HG03095 (cell line): ENCODE measurements at regions not wholly inside any gene's neighbourhood (a gene's known extent, or its start where the extent isn't known, plus 50 kb on each side); places are given as distances from the start of the nearest gene placed in this dataset.
"Not testable (repeated sequence)": the region's sequence is repeated elsewhere in the genome, so short reads cannot be mapped to it uniquely, and the experiment has no call there.

Source experiments
- ATAC-seq: cut with Tn5 transposase; IDR thresholded peaks from one replicate; pipeline ENCODE4 v1.9.1; 2021; ENCODE audit warnings: moderate library complexity; ENCODE audit not compliant: unreplicated experiment

GRCh38 chr3:67145738-67146137 is 147.6 kb downstream of the KBTBD8 start:
- no peak for ATAC-seq

GRCh38 chr3:67154429-67154828 is 156.3 kb downstream of the KBTBD8 start:
- ATAC-seq = no peak

DNA sequence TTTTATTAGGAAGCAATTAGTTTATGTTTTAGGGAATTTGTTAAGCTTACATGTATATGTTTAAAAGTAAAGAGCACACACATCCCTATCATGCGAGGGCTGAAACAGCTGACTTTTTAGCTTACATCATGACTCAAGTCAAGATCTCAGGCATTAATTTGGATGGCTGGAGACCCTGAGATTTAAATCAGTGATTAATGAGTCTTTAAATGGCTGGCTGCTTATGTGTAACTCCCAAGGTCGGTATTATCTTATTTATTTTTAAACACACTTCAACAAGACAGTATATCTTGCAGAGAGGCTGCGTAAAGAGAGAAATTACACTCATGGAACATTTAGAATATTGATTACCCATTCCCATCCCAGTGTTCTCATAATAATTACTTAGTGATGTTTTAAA is 169.4 kb downstream of the KBTBD8 start:
- ATAC-seq = no peak

DNA sequence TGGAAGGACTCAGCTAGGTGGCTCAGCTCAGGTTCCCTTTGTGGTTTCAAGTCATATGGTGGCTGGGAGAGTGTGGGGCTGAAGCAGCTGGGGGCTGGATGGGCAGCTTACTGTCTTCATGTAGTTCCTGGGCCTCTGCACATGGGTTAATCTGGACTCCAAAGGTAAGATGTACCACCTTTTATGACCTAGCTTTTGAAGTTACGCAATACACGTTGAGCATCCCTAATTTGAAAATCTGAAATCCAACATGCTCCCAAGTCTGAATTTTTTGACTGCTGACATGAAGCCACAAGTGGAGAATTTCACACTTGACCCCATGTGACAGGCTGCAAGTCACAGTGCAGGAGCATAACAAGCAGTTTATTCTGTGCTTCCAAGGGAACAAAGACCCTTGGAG is 173.7 kb downstream of the KBTBD8 start:
- no peak for ATAC-seq

DNA sequence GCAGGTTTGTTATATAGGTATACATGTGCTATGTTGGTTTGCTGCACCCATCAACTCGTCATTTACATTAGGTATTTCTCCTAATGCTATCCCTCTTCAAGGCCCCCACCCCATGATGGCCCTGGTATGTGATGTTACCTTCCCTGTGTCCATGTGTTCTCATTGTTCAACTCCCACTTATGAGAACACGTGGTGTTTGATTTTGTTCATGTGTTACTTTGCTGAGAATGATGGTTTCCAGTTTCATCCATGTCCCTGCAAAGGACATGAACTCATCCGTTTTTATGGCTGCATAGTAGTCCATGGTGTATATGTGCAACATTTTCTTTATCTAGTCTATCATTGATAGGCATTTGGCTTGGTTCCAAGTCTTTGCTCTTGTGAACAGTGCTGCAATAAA is 175.0 kb downstream of the KBTBD8 start:
- ATAC-seq = not testable (repeated sequence)

- ATAC-seq = no peak
These were observed 178.3 kb downstream of the KBTBD8 start for GRCh38 chr3:67176396-67176795.

GRCh38 chr3:67192466-67192865 is 194.4 kb downstream of the KBTBD8 start:
- ATAC-seq = no peak

DNA sequence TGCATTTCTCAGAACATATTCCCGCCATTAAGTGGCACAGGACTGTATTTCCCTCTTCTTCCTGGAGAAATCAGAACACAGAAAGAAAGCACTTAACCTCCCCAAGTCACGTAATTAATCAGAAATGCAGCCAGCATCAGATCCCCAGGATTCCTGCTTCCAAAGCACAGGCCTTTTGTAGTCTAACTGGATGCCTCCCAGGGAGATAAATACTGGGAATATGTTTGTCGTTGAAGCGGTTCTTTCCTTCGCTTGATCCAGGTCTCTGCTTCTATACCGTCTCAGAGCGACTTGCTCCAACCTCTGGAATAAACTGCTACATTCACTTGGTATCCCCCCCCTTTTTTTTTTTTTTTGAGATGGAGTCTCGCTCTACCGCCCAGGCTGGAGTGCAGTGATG is 198.6 kb downstream of the KBTBD8 start:
- ATAC-seq = no peak

- ATAC-seq = no peak
These were observed 200.3 kb downstream of the KBTBD8 start for GRCh38 chr3:67198374-67198773.

DNA sequence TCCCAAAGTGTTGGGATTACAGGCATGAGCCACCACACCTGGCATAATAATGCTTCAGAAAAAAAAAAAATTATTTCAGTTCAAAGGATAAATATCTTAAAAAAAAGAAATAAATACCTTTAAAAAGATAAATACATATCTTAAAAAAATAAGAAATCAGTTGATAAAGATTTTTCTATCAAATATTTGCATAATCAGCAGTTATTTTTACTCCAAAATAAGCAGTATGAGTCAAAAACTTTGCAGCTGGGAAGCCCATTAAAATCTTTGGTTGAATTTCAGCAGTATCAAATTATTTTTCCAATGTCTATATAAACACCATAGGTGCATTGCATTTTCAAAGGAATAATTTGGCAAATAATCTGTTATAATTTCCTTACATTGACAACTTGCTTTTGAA is 202.5 kb downstream of the KBTBD8 start:
- no peak for ATAC-seq

DNA sequence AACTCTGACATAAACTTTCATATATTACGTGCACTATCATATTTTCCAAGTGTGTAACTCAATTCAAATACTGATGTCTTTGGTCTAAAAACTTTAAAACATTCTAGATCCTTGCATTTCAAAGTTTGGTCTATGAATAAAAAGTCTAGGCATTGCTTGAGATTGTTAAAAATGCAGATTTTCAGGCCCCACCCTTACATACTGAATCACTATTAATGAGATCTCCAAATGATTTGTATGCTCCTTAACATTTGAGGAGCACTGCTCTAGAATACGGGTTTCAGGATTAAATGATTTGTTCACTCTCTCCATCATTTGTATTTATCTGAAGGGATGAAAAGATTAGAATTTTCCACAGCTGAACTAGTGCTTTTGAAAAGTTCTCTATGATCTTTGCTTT is 202.9 kb downstream of the KBTBD8 start:
- ATAC-seq = no peak

DNA sequence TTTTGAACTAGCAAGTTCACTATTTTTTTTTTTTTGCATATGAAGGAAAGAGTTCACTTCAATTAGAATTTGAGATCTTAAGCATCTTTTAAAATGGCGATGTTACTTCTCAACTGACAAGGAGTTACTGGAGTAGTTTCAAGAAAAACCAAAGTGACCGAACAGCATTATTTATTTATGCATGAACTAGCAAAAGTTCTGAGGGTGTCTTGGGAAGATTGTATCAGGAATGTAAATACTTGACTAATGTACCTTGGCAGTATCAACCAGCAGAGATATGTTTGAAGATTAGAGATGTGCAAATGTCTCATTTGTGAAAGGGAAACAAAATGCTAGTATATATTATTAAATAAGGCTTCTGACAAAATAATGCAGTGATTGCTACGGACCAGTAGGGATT is 203.9 kb downstream of the KBTBD8 start:
- ATAC-seq = no peak

GRCh38 chr3:67204951-67205350 is 206.8 kb downstream of the KBTBD8 start:
- ATAC-seq = no peak

DNA sequence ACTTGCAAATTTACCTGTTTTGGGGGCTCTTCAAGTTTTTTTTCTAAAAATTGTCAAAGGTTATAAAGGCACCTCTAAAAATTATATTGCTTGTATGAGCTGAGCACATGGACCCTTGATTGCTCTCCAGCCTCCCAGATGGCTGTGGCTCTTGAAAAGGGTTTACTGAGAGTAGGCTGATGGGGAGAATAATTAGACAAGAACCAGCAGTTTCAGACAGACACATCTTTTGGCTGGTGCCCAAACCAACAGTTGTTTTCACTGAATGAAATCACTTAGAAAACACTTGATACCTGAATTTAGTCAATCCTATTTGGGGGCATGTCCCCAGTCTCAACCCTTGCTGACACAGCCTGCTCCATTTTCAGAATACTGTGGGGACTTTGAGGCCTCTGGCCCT is 217.6 kb downstream of the KBTBD8 start:
- ATAC-seq = no peak

GRCh38 chr3:67227030-67227429 is 228.9 kb downstream of the KBTBD8 start:
- ATAC-seq = no peak

- ATAC-seq = no peak
These were observed 230.0 kb downstream of the KBTBD8 start for GRCh38 chr3:67228136-67228535.

- ATAC-seq = no peak
These were observed 234.5 kb downstream of the KBTBD8 start for GRCh38 chr3:67232642-67233041.

DNA sequence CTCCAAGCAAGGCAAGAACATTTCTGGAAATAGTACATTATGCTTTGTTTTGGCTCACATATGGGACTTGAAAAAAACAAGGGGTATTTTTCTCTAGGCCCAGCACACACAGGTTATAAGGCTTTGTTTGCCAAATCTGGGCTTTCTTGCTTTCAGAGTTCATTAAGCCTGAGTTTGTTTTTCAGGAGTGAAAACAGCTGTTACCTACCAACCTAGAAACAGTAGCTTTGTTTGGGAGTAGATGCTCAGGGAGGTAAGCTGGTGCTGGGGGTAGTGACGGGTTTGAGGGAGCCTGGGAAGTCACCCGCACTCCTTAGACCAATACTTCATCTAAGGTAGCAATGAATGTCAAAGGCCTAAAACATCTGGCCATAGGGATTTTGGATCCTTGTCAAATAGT is 241.2 kb downstream of the KBTBD8 start:
- ATAC-seq = no peak

- no peak for ATAC-seq
These were observed 243.0 kb downstream of the KBTBD8 start for GRCh38 chr3:67241084-67241483.

- no peak for ATAC-seq
These were observed 246.0 kb downstream of the KBTBD8 start for GRCh38 chr3:67244130-67244529.

DNA sequence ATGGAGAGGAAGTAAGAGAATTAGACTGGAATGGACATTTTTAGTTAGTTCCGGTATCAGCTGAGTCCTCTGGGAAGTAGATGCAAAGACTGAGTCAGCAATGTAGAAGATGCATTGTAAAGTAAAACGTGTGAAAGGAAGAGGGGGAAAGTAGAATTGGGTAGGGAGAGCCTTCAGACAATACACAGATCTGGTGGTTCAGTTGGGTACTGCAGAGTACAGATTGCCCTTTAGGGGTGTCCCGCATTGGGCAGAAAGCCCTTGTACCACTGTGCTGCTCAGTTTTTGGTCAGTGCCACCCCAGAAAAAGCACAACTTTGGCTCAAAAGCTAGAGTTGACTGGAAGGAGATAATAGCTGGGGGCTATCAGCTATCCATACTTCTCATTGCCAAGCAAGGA is 247.4 kb downstream of the KBTBD8 start:
- no peak for ATAC-seq

DNA sequence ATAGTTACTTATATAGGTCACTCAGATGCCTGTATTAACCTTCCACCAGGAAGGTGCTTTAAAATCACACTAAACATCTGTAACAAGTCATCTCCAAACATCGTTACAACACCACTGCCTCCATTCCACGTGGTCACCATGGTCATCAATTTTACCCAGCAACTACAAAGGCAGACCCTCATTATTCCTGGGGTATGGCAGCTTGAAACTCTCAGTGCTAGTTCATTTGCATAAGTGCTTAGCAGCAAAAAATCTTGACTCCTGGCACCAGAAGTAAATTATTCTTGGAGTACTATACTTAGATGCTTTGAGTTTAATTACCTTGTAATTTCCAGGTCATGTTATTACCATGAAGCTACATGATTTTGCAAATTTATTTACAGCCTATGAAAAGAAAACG is 250.6 kb downstream of the KBTBD8 start:
- no peak for ATAC-seq

- ATAC-seq = not testable (repeated sequence)
These were observed 254.8 kb downstream of the KBTBD8 start for GRCh38 chr3:67252906-67253305.

DNA sequence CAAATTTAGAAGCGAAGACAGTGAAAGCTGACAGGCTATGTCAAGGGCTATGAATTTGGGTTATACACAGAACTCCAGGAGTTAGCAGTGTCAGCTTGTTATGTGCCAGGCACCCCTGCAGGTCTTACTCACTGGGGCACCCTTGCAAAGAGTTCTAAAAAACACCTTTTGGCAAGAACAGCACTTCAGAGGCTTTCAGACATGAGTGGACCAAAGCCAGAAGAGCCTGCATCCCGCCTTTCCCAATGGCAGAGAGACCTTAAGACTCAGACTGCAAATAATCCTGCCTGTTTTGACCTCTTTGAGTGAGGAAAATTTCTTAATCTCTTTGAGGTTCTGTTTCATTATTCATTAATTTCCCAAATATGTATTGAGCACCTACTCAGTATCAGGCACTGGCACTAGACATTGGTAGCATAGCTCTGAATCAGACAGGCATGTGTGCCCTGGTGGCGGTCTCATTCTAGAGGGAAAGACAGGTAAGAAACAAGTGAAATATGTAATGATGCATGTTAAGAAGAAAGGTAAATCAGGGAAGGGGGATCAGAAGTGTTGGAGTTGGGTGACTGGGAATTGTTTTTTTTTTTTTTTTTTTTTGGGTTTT is 280.0 kb downstream of the KBTBD8 start:
- no peak for ATAC-seq
